Choroid plexus epithelial cell (primary cell): ENCODE measurements at regions not wholly inside any gene's neighbourhood (a gene's known extent, or its start where the extent isn't known, plus 50 kb on each side); places are given as distances from the start of the nearest gene placed in this dataset.

Experiments used
- DNase-seq: peaks from one replicate; pipeline ENCODE4 v3.0.0-alpha.2; 2010; ENCODE audit warnings: low read depth
- H3K4me3 ChIP-seq: 2 replicates; pipeline ENCODE4 v1.5.1; 2011; ENCODE audit warnings: low read depth, mild to moderate bottlenecking, control low read depth, low read length, moderate library complexity
- TF ChIP-seq, protein P1 (sequence below): conservative IDR thresholded peaks from 2 replicates; pipeline ENCODE4 v1.5.1; 2011; ENCODE audit warnings: low read depth, mild to moderate bottlenecking, control low read depth, inconsistent platforms, low read length, moderate library complexity

DNA sequence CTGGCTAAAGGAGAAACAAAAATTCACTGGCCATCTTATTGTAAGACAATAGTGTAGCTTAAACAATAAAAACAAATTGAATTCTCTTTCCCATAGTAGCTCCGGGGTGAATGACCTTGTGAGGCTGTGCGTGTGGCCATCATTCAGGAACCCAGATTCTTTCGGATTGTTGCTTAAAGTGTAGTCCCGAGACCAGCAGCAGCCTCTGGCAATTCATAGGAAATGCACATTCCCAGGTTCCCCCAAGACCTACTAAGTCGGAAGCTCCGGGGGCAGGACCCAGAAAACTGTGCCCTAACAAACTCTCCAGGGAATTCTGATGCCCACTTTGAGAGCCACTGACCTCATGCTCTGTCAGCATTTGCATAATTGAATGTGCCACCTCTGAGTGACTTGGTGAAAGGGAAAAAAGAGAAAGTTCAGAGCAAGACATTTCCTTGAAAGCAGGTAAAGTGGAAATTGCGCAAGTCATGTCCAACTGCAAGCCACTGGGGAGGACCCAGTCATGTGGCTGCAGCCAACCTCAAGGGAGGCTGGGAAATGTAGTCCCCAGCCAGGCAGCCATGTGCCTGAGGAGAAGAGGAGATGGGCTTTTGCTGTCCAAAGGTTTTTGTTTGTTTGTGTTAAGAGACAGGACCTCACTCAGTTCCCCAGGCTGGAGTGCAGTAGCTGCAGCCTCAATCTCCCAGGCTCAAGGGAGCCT is 50.7 kb upstream of the PNMA8B start:
- TF ChIP-seq, protein P1, sequence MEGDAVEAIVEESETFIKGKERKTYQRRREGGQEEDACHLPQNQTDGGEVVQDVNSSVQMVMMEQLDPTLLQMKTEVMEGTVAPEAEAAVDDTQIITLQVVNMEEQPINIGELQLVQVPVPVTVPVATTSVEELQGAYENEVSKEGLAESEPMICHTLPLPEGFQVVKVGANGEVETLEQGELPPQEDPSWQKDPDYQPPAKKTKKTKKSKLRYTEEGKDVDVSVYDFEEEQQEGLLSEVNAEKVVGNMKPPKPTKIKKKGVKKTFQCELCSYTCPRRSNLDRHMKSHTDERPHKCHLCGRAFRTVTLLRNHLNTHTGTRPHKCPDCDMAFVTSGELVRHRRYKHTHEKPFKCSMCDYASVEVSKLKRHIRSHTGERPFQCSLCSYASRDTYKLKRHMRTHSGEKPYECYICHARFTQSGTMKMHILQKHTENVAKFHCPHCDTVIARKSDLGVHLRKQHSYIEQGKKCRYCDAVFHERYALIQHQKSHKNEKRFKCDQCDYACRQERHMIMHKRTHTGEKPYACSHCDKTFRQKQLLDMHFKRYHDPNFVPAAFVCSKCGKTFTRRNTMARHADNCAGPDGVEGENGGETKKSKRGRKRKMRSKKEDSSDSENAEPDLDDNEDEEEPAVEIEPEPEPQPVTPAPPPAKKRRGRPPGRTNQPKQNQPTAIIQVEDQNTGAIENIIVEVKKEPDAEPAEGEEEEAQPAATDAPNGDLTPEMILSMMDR = no peak
- peak overlapping the region; percentile 23 for H3K4me3 ChIP-seq
- DNase-seq = peak; percentile 77

- no peak for DNase-seq
- no peak overlapping the region for H3K4me3 ChIP-seq
- TF ChIP-seq, protein P1 = no peak
These were observed 50.4 kb upstream of the CALM3 start for GRCh38 chr19:46550684-46551083.

DNA sequence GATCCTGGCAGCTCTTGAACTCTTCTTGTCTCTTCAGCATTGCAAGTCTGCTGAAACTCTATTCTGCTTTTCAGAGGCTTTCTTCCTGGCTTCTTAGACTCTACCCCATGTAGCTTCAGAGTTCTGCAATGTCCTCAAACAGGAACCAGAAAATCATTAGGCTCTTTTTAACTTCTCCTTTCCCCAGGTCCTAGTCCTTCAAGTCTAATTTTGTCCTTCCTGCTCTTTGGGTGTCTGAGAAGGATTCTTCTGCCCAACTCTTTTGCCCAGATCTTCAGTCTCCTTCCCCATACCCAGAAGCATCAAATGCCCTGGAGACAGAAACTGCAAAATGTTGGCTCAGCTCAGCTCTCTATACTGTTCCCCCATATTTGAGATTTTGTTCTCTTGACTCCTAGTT is 50.0 kb upstream of the CALM3 start:
- no peak for DNase-seq
- no peak overlapping the region for H3K4me3 ChIP-seq
- TF ChIP-seq, protein P1 = no peak
